ENCODE measurements at regions not wholly inside any gene's neighbourhood (a gene's known extent, or its start where the extent isn't known, plus 50 kb on each side); places are given as distances from the start of the nearest gene placed in this dataset.

- TF ChIP-seq CTCF (IDR thresholded peaks at IDR 0.05 in 2 of 3, conservative IDR thresholded peaks at IDR 0.05 in 1 of 3; ENCODE audit: borderline replicate concordance in 1 of 3, insufficient read depth in 1 of 3, low read depth in 2 of 3, low read length in 2 of 3) (no peak), SIN3A (IDR thresholded peaks at IDR 0.05; ENCODE audit: low read depth) (no peak), POLR2AphosphoS5 (IDR thresholded peaks at IDR 0.05; ENCODE audit: low read depth, low read length) (no peak), RAD21 (IDR thresholded peaks at IDR 0.05; ENCODE audit: low read depth) (no peak), MAX (IDR thresholded peaks at IDR 0.05) (no peak), POLR2A (IDR thresholded peaks at IDR 0.05; ENCODE audit: borderline replicate concordance, extremely low read depth, insufficient read depth, insufficient read length) (no peak), TCF7L2 (IDR thresholded peaks at IDR 0.05; ENCODE audit: borderline replicate concordance, extremely low read depth, insufficient read depth, insufficient read length) (no peak), EZH2 (IDR thresholded peaks at IDR 0.05) (no peak), CEBPB (IDR thresholded peaks at IDR 0.05; ENCODE audit: low read depth) (no peak)
These were observed 83.5 kb upstream of the HAAO start for GRCh38 chr2:42875880-42876279.
